ENCODE measurements at regions not wholly inside any gene's neighbourhood (a gene's known extent, or its start where the extent isn't known, plus 50 kb on each side); places are given as distances from the start of the nearest gene placed in this dataset.

DNA sequence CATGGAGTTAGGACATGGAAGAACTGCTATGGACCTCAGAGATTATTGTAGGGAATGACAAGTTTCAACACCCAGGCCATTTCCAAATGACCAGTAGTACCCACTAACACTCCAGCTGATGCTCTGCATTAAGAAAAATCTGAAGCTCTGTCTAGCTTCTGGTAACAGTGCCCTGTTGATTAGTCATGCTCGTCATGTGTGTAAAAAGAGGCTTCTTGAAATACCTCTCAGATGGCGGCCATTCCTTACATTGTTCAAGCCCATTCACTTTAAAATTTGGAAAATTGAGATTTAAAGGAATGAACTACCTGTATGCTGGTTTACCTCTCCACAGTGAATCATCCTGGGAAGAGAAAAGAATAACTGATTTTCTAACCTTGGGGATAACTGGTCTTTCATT lies 527.9 kb upstream of the ARGLU1 start:
- TF ChIP-seq EZH2 (IDR thresholded peaks at IDR 0.05; ENCODE audit: borderline replicate concordance, insufficient read depth, low read length, poor library complexity, severe bottlenecking) (no peak), EP300 (conservative IDR thresholded peaks at IDR 0.05; ENCODE audit: poor library complexity, severe bottlenecking) (no peak), MXI1 (conservative IDR thresholded peaks at IDR 0.05; ENCODE audit: poor library complexity, severe bottlenecking) (no peak), POLR2AphosphoS5 (IDR thresholded peaks at IDR 0.05) (no peak), TAF1 (IDR thresholded peaks at IDR 0.05; ENCODE audit: low read depth) (no peak), RAD21 (conservative IDR thresholded peaks at IDR 0.05) (no peak)
- TF ChIP-seq, protein P1, sequence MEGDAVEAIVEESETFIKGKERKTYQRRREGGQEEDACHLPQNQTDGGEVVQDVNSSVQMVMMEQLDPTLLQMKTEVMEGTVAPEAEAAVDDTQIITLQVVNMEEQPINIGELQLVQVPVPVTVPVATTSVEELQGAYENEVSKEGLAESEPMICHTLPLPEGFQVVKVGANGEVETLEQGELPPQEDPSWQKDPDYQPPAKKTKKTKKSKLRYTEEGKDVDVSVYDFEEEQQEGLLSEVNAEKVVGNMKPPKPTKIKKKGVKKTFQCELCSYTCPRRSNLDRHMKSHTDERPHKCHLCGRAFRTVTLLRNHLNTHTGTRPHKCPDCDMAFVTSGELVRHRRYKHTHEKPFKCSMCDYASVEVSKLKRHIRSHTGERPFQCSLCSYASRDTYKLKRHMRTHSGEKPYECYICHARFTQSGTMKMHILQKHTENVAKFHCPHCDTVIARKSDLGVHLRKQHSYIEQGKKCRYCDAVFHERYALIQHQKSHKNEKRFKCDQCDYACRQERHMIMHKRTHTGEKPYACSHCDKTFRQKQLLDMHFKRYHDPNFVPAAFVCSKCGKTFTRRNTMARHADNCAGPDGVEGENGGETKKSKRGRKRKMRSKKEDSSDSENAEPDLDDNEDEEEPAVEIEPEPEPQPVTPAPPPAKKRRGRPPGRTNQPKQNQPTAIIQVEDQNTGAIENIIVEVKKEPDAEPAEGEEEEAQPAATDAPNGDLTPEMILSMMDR (IDR thresholded peaks at IDR 0.05; ENCODE audit: poor library complexity, severe bottlenecking), result no peak

Measured in neural cell (in vitro differentiated cells).